GM12878 (cell line): ENCODE measurements at regions not wholly inside any gene's neighbourhood (a gene's known extent, or its start where the extent isn't known, plus 50 kb on each side); places are given as distances from the start of the nearest gene placed in this dataset.

Experiments used
- ATAC-seq: fragments of 200-7000 bp; cut with Tn5 transposase; 3 replicates; pipeline ENCODE4 v1.9.1; 2020; ENCODE audit warnings: mild to moderate bottlenecking, moderate library complexity
- BruUV-seq: library from RNA; stranded (reverse); fragments of 400-500 nt; replicated peaks from 2 replicates; lab custom pipeline; 2021; lab: Mats Ljungman, UMichigan
- CTCF ChIA-PET: fragments of 300-600 bp; sonication (Branson Sonifier 250); formaldehyde crosslinking; extraction: SDS; loops from one replicate; lab custom pipeline; 2021; ENCODE audit warnings: inconsistent platforms; lab: Yijun Ruan, JAX
- POLR2A ChIA-PET: fragments of 350-600 bp; formaldehyde crosslinking; extraction: SDS; loops from one replicate; lab custom pipeline; 2021; ENCODE audit warnings: inconsistent platforms; lab: Charles Lee
- RAD21 ChIA-PET: fragments of 300-600 bp; sonication (Branson Sonifier 250); formaldehyde crosslinking; loops from one replicate; lab custom pipeline; 2023; ENCODE audit warnings: antibody characterized with exemption; ENCODE audit not compliant: unreplicated experiment; lab: Charles Lee
- SMC1A ChIA-PET: fragments of 300-600 bp; sonication (Branson Sonifier 250); formaldehyde crosslinking; loops from one replicate; lab custom pipeline; 2023; ENCODE audit not compliant: unreplicated experiment, uncharacterized antibody; lab: Charles Lee
- DNase-seq: peaks from one replicate; pipeline ENCODE4 v3.0.0-alpha.2; 2011; ENCODE audit warnings: low read depth, low spot score
- FAIRE-seq: peaks from 3 replicates; lab custom pipeline; 2011; peaks lifted over from hg19 to GRCh38; lab: Jason Lieb, UNC
- H2AFZ ChIP-seq: 2 replicates; pipeline ENCODE4 v1.6.0; 2011; ENCODE audit warnings: low read depth, low read length, control low read depth; ENCODE audit not compliant: control insufficient read depth
- H3K27ac ChIP-seq: 2 replicates; pipeline ENCODE4 v1.5.1; 2011; ENCODE audit warnings: control low read depth; ENCODE audit not compliant: control insufficient read depth, insufficient read depth
- H3K27me3 ChIP-seq, 2 experiments: replicated peaks in 1 of 2; 2 replicates each; pipeline versions ENCODE4 v1.6.0 to v1.6.1; 2011; ENCODE audit warnings: low read length in 1 of 2; ENCODE audit not compliant: control insufficient read depth in 2 of 2, insufficient read depth in 2 of 2
- H3K36me3 ChIP-seq, 2 experiments: 2 replicates each; pipeline ENCODE4 v1.5.1; 2011; ENCODE audit warnings: low read length in 1 of 2; ENCODE audit not compliant: control insufficient read depth in 2 of 2, insufficient read depth in 2 of 2
- H3K4me1 ChIP-seq: 2 replicates; pipeline ENCODE4 v1.6.1; 2011; ENCODE audit warnings: mild to moderate bottlenecking, low read length, moderate library complexity, mixed read lengths; ENCODE audit not compliant: control insufficient read depth, insufficient read depth
- H3K4me2 ChIP-seq: 2 replicates; pipeline ENCODE4 v1.6.0; 2011; ENCODE audit warnings: control low read depth; ENCODE audit not compliant: control insufficient read depth, insufficient read depth
- H3K4me3 ChIP-seq: fragments of 200-600 bp; sonication (generic); 2 replicates; pipeline ENCODE4 v1.5.1; 2016
- H3K79me2 ChIP-seq: 2 replicates; pipeline ENCODE4 v1.6.0; 2011; ENCODE audit warnings: low read length; ENCODE audit not compliant: control insufficient read depth, insufficient read depth
- H3K9ac ChIP-seq: 2 replicates; pipeline ENCODE4 v1.8.0; 2011; ENCODE audit warnings: low read length, control low read depth, mixed read lengths; ENCODE audit not compliant: control insufficient read depth, insufficient read depth
- H3K9me3 ChIP-seq: replicated peaks from 3 replicates; pipeline ENCODE4 v1.5.1; 2011; ENCODE audit warnings: mild to moderate bottlenecking, low read length; ENCODE audit not compliant: control insufficient read depth, insufficient read depth
- H4K20me1 ChIP-seq: 2 replicates; pipeline ENCODE4 v1.6.0; 2011; ENCODE audit not compliant: control insufficient read depth, insufficient read depth
- EP300 ChIP-seq, 2 experiments: fragments of 150-350 bp in 1 of 2; IDR thresholded peaks; 2 replicates each; pipeline ENCODE4 v1.6.1; 2011 to 2012; ENCODE audit warnings: low read depth in 2 of 2, low read length in 2 of 2, borderline replicate concordance in 1 of 2, improper control_type of control experiment in 1 of 2, inconsistent platforms in 1 of 2; ENCODE audit not compliant: control insufficient read depth in 1 of 2
- HDAC2 ChIP-seq: fragments of 200-600 bp; sonication (generic); IDR thresholded peaks from 2 replicates; pipeline ENCODE4 v1.6.1; 2017
- NR2F1 ChIP-seq: fragments of 450-650 bp; conservative IDR thresholded peaks from 2 replicates; pipeline ENCODE4 v1.6.1; 2017; ENCODE audit warnings: mild to moderate bottlenecking
- PAX8 ChIP-seq: fragments of 450-650 bp; IDR thresholded peaks from 2 replicates; pipeline ENCODE4 v1.6.1; 2017; ENCODE audit warnings: mild to moderate bottlenecking, moderate library complexity
- RAD21 ChIP-seq: IDR thresholded peaks from 2 replicates; pipeline ENCODE4 v1.6.1; 2011; ENCODE audit warnings: mild to moderate bottlenecking, low read depth, low read length, moderate library complexity; ENCODE audit not compliant: insufficient read depth
- ZNF24 ChIP-seq: fragments of 450-650 bp; IDR thresholded peaks from 2 replicates; pipeline ENCODE4 v1.6.1; 2017; ENCODE audit warnings: antibody characterized with exemption, mild to moderate bottlenecking
- WGBS: methylation state at CpG from one replicate; pipeline ENCODE4 v1.1.6; 2016; ENCODE audit warnings: low lambda C conversion rate; ENCODE audit not compliant: insufficient replicate concordance, insufficient coverage; ENCODE audit errors: missing lambda C conversion rate; 5-methylcytosine and 5-hydroxymethylcytosine counted together
- in situ Hi-C: fragments of 300-500 bp; cut with MboI; formaldehyde crosslinking; loops from 9 replicates; pipeline ENCODE4 v1.14.3; 2018; ENCODE audit warnings: mixed read lengths
- intact Hi-C: fragments of 100-400 bp; cut with micrococcal nuclease; formaldehyde crosslinking; loops from one replicate; pipeline ENCODE4 v1.14.2; 2022; ENCODE audit not compliant: unreplicated experiment
- TF ChIP-seq, protein P1 (sequence below): fragments of 450-650 bp; IDR thresholded peaks from 2 replicates; pipeline ENCODE4 v1.6.1; 2017; ENCODE audit warnings: low read depth, mild to moderate bottlenecking, moderate library complexity
- TF ChIP-seq, protein P2 (sequence below): fragments of 450-650 bp; IDR thresholded peaks from 2 replicates; pipeline ENCODE4 v1.6.1; 2017; ENCODE audit warnings: mild to moderate bottlenecking, low read depth, inconsistent platforms; ENCODE audit not compliant: poor library complexity, severe bottlenecking
- TF ChIP-seq, protein P3 (sequence below): IDR thresholded peaks from 2 replicates; pipeline ENCODE4 v1.6.1; 2011; ENCODE audit warnings: low read depth, mild to moderate bottlenecking, low read length, moderate library complexity, borderline replicate concordance; ENCODE audit errors: extremely low read depth
- TF ChIP-seq, protein P4 (sequence below): fragments of 450-650 bp; IDR thresholded peaks from 2 replicates; pipeline ENCODE4 v1.6.1; 2018; ENCODE audit warnings: borderline replicate concordance, mild to moderate bottlenecking; ENCODE audit not compliant: partially characterized antibody

DNA sequence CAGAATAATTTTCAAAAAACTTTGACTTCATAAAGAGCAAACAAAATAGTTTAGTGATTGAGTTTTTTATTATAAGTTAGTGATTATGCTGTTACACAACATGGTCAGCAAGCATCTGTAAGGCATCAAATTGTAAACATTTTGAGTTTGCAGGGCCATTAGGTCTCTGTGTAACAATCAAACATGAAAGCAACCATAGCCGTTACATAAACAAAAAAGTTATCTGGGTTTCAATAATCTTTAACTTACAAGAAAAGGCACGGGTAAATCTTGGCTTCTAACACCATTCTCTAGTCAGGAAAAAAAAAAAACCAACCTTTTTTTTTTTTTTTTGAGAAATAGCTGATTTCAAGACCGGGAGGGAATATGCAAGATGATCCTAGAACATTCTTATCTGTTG lies 1941.1 kb downstream of the PCDH7 start:
- Histone ChIP-seq H3K79me2 (no peaks in the 10 kb centered on the region), H3K4me1 (no peaks in the 10 kb centered on the region), H3K27ac (no peak overlapping the region), H3K4me2 (no peak overlapping the region), H2AFZ (no peak overlapping the region), H3K4me3 (no peak overlapping the region), H3K9ac (no peak overlapping the region), H4K20me1 (no peaks in the 10 kb centered on the region), H3K36me3 (no peaks in the 10 kb centered on the region), H3K9me3 (no peaks in the 10 kb centered on the region), H3K27me3 (no peaks in the 10 kb centered on the region)
- no peak for TF ChIP-seq NR2F1
- TF ChIP-seq, protein P1, sequence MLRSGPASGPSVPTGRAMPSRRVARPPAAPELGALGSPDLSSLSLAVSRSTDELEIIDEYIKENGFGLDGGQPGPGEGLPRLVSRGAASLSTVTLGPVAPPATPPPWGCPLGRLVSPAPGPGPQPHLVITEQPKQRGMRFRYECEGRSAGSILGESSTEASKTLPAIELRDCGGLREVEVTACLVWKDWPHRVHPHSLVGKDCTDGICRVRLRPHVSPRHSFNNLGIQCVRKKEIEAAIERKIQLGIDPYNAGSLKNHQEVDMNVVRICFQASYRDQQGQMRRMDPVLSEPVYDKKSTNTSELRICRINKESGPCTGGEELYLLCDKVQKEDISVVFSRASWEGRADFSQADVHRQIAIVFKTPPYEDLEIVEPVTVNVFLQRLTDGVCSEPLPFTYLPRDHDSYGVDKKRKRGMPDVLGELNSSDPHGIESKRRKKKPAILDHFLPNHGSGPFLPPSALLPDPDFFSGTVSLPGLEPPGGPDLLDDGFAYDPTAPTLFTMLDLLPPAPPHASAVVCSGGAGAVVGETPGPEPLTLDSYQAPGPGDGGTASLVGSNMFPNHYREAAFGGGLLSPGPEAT = no peak
- TF ChIP-seq, protein P2, sequence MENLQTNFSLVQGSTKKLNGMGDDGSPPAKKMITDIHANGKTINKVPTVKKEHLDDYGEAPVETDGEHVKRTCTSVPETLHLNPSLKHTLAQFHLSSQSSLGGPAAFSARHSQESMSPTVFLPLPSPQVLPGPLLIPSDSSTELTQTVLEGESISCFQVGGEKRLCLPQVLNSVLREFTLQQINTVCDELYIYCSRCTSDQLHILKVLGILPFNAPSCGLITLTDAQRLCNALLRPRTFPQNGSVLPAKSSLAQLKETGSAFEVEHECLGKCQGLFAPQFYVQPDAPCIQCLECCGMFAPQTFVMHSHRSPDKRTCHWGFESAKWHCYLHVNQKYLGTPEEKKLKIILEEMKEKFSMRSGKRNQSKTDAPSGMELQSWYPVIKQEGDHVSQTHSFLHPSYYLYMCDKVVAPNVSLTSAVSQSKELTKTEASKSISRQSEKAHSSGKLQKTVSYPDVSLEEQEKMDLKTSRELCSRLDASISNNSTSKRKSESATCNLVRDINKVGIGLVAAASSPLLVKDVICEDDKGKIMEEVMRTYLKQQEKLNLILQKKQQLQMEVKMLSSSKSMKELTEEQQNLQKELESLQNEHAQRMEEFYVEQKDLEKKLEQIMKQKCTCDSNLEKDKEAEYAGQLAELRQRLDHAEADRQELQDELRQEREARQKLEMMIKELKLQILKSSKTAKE = no peak
- TF ChIP-seq PAX8 = no peak
- TF ChIP-seq HDAC2 = no peak
- TF ChIP-seq, protein P3, sequence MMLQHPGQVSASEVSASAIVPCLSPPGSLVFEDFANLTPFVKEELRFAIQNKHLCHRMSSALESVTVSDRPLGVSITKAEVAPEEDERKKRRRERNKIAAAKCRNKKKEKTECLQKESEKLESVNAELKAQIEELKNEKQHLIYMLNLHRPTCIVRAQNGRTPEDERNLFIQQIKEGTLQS = no peak
- TF ChIP-seq, protein P4, sequence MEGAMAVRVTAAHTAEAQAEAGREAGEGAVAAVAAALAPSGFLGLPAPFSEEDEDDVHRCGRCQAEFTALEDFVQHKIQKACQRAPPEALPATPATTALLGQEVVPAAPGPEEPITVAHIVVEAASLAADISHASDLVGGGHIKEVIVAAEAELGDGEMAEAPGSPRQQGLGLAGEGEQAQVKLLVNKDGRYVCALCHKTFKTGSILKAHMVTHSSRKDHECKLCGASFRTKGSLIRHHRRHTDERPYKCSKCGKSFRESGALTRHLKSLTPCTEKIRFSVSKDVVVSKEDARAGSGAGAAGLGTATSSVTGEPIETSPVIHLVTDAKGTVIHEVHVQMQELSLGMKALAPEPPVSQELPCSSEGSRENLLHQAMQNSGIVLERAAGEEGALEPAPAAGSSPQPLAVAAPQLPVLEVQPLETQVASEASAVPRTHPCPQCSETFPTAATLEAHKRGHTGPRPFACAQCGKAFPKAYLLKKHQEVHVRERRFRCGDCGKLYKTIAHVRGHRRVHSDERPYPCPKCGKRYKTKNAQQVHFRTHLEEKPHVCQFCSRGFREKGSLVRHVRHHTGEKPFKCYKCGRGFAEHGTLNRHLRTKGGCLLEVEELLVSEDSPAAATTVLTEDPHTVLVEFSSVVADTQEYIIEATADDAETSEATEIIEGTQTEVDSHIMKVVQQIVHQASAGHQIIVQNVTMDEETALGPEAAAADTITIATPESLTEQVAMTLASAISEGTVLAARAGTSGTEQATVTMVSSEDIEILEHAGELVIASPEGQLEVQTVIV = no peak
- TF ChIP-seq ZNF24 = no peak
- no peak for TF ChIP-seq RAD21
- no peak for TF ChIP-seq EP300 (IDR thresholded peaks at IDR 0.05; ENCODE audit: borderline replicate concordance in 1 of 2, control insufficient read depth in 1 of 2, low read depth in 2 of 2, low read length in 2 of 2)
- FAIRE-seq (no peak), DNase-seq (no peak), ATAC-seq (no peak)
- no TSS peak for BruUV-seq
- SMC1A ChIA-PET = no interaction called here
- WGBS = 0% methylated on average over 2 of the region's 3 CpGs
- intact Hi-C loops (no loop called here), in situ Hi-C loops (no loop called here)
- POLR2A ChIA-PET = no interaction called here
- RAD21 ChIA-PET = no interaction called here
- CTCF ChIA-PET = no interaction called here
